ENCODE measurements at regions not wholly inside any gene's neighbourhood (a gene's known extent, or its start where the extent isn't known, plus 50 kb on each side); places are given as distances from the start of the nearest gene placed in this dataset.

DNA sequence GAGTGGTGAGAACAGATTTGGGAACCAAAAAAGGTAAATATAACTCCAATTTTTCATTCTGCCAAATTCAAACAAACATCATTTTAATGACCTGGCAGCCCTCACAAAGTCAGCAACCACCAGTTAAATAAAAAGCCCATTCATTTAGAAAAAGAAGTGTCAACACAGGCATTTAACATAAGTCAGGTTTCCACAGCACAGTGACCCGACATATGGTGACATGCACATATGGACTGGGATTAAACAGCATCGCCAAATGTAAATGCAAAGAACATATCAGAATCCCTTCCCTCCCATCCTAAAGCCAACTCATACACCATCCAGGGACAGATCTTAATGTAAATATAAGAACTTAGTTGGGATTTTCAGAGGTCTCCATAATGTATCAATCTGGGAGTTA is 293.2 kb downstream of the FGFR2 start:
- TF ChIP-seq, protein P1, sequence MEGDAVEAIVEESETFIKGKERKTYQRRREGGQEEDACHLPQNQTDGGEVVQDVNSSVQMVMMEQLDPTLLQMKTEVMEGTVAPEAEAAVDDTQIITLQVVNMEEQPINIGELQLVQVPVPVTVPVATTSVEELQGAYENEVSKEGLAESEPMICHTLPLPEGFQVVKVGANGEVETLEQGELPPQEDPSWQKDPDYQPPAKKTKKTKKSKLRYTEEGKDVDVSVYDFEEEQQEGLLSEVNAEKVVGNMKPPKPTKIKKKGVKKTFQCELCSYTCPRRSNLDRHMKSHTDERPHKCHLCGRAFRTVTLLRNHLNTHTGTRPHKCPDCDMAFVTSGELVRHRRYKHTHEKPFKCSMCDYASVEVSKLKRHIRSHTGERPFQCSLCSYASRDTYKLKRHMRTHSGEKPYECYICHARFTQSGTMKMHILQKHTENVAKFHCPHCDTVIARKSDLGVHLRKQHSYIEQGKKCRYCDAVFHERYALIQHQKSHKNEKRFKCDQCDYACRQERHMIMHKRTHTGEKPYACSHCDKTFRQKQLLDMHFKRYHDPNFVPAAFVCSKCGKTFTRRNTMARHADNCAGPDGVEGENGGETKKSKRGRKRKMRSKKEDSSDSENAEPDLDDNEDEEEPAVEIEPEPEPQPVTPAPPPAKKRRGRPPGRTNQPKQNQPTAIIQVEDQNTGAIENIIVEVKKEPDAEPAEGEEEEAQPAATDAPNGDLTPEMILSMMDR (IDR thresholded peaks at IDR 0.05; ENCODE audit: low read depth, low read length, missing control alignments) = no peak
- DNase-seq (ENCODE audit: low read depth) = no peak
- no peak overlapping the region for H3K4me3 ChIP-seq (ENCODE audit: low read depth, low read length)

GRCh38 chr10:121306159-121306673 is 292.0 kb downstream of the FGFR2 start:
- TF ChIP-seq, protein P1 (IDR thresholded peaks at IDR 0.05; ENCODE audit: low read depth, low read length, missing control alignments) = no peak
- no peak for DNase-seq (ENCODE audit: low read depth)
- no peak overlapping the region for H3K4me3 ChIP-seq (ENCODE audit: low read depth, low read length)

DNA sequence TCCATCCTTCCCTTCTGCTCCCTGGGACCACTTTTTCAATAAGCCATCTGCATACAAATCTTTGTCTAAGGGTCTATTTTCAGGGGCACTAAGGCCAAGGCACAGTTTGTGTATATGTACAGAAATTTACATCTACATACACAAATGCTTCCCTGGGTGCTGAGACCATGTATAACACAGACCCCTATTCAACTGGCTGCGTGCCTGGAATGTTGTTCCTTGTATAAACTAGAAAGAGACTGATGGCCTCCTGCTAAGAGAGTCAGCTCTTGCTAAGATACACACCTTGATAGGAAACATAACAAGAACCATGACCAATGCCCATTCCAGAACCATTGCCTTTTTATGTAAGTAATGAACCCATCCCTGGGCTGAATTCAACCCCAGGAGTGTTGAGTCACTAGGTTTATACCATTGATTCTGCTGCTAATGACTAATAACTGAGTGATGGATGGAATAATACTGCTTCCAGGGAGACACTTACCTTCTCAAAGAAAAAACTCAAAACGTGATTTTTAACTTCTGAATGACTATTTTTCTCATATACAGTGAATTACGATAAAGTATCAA is 290.7 kb downstream of the FGFR2 start:
- TF ChIP-seq, protein P1 (IDR thresholded peaks at IDR 0.05; ENCODE audit: low read depth, low read length, missing control alignments) = no peak
- DNase-seq (ENCODE audit: low read depth) = no peak
- no peak overlapping the region for H3K4me3 ChIP-seq (ENCODE audit: low read depth, low read length)

DNA sequence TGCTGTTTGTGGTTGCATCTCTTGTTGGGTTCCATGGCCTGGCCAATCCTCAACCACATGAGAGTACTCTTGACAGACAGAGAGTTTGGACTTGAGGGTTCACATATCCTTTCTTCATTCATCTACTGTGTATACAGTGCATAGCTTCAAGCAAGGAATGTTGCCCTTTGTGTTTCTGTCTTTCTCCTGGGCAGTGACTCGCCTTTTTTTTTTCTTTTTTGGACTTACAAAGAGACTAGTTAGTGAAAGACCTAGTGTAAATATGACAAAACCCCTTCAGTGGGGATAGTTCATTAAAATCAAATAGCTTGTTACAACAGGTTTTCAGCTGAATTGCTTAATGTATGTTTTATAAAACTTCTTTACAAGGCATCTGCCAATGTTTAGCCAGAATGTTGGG is 290.2 kb downstream of the FGFR2 start:
- TF ChIP-seq, protein P1 (IDR thresholded peaks at IDR 0.05; ENCODE audit: low read depth, low read length, missing control alignments) = no peak
- no peak overlapping the region for H3K4me3 ChIP-seq (ENCODE audit: low read depth, low read length)
- no peak for DNase-seq (ENCODE audit: low read depth)

DNA sequence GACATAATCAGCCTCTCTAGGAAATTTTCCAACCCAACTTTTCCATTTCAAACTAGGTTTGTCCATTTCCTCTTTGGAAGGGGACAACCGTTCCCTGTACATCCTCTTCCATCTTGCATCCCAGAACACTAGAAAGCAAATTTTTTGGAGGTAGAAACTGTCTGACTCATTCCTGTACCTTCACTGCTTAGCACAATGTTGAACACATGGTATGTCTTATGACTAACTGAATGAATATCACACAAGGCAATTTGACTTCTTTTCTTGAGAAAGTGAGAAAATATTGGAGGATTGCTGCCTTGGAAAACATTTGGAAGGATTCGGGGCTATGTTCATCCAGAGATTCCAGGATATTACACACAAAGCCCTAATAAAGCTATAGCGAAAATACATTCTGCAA is 289.1 kb downstream of the FGFR2 start:
- TF ChIP-seq, protein P1 (IDR thresholded peaks at IDR 0.05; ENCODE audit: low read depth, low read length, missing control alignments) = no peak
- no peak for DNase-seq (ENCODE audit: low read depth)
- H3K4me3 ChIP-seq (ENCODE audit: low read depth, low read length) = no peak overlapping the region

DNA sequence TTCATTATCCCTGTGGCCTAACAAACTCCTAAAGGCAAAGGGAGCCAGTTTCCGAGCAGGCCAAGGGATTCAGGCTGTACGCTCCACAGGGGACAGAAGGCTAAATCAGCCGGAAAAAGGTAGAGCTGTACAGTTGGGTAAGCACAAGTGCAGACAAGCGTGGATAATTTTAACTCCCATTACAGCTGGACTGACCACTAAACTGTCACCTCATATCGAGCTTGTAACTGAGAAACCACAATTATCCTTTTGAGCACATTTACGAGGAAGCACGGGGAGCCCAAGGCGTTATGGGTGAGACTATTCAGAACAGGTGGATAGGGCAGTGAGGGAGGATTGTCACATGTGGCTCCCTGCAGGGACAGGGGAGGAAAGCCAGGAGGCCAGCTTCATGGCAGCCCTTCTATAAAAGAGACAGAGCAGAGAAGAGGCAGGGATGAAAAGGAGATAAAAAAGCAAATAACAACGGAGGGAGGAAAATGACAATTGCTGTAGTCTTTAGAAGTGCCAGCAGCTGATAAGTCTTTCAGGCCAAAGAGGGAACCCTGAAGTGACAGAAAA is 288.0 kb downstream of the FGFR2 start:
- no peak for DNase-seq (ENCODE audit: low read depth)
- TF ChIP-seq, protein P1 (IDR thresholded peaks at IDR 0.05; ENCODE audit: low read depth, low read length, missing control alignments) = no peak
- H3K4me3 ChIP-seq (ENCODE audit: low read depth, low read length) = no peak overlapping the region
